LNCAP (cell line): ENCODE measurements at regions not wholly inside any gene's neighbourhood (a gene's known extent, or its start where the extent isn't known, plus 50 kb on each side); places are given as distances from the start of the nearest gene placed in this dataset.

ENCODE experiments used
- CTCF ChIP-seq: fragments of 450-650 bp; IDR thresholded peaks from 2 replicates; pipeline ENCODE4 v1.5.1; 2017; ENCODE audit warnings: mild to moderate bottlenecking

DNA sequence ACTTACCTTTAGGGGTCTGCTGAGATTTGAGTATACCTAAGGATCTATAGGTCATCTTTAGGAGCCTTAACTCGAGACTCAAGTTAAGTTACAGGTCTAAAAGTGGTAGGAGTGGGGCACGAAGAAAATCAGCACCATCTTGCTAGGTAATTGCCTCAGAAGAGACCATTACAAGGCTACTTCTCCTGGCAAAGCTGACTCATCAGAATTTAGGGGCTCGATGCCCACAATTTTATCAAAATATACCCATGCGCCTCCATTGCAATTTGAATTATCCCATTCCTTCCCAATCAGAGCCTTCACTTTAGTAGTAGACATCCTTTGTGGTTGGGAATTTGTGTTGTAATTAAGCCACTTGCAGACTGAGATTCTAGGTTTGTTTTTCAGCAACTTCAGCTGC lies 1994.3 kb downstream of the MRPL39 start:
- no peak for TF ChIP-seq CTCF

GRCh38 chr21:23612210-23612609 lies 1995.1 kb downstream of the MRPL39 start:
- no peak for TF ChIP-seq CTCF

DNA sequence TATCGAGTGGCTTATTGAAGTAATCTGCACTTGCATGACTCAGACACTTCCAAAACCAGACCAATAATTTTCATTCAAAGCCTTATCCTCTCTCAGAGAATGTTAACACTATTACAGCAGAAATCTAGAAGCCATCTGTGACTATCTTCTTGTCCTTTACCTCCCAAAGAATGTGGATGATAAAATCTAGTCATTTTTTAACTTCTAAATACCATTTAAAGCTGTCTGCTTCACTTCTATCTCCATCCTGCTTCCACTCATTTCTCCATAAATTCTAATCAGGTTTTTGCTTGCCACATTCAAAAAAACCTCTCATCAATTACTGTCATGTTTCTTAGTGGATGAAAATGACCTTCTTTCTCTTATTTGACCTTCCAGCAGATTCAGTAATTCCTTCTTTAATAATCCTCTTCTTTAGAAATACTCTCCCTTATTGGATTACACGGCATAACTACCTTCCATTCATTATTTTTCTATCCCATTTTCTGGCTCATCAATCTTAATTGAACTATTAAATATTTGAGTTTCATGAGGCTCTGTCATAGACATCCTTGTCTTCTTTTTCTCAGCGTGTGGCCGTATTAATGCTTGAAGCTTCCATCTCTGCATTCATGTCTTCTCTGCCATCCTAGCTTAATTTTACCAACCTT lies 1999.4 kb downstream of the MRPL39 start:
- no peak for TF ChIP-seq CTCF

GRCh38 chr21:23601549-23601948 lies 2005.7 kb downstream of the MRPL39 start:
- TF ChIP-seq CTCF = no peak

DNA sequence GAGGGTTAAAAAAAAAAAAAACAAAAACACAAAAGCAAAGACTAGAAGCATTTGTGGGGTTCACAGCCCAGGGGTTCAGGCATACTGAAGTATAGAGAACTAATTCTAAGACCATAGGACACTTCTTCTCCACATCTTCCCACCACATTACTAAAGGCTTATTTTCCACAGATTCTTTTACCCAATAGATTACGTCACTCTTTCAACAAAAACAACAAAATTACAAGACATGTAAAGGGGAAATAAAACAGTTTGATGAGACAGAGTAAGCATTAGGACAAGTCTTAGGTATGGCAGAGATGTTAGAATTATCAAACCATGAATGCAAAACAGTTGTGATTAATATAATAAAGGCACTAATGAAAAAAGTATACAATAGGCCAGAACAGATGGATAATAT lies 2013.7 kb downstream of the MRPL39 start:
- no peak for TF ChIP-seq CTCF

DNA sequence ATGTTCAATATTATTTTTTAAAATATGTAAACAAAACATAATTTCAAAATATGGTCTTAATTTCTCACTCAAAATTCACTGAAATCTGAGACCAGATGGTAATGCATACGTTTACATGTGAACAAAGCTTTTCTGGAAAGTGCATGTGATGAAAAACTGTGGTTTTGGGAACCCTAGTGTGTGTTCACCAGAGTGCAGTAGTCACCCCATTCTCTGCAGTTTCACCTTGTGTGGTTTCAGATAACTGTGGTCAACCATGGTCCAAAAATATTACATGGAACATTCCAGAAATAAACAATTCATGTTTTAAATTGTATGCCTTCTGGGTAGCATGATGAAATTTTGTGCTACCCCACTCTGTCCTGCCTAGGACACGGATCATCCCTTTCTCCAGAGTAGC lies 2021.9 kb downstream of the MRPL39 start:
- no peak for TF ChIP-seq CTCF

DNA sequence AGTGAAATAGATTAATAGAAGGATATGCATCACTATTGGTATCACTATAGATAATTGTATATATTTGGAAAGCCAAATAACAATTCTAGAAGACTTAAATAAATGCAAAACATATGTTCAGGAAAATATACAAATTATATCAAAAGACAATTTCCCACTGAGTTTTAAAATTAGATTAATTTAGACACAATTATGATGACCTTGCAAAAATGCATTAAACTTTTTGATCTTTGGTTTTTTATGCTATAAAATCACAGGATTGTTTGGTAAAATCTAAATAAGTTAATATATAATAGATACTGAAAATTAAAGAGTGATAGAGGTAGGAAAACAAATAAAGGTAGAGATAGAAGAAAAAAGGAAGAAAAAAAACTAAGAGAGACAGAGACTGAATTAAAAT lies 2027.7 kb downstream of the MRPL39 start:
- no peak for TF ChIP-seq CTCF

DNA sequence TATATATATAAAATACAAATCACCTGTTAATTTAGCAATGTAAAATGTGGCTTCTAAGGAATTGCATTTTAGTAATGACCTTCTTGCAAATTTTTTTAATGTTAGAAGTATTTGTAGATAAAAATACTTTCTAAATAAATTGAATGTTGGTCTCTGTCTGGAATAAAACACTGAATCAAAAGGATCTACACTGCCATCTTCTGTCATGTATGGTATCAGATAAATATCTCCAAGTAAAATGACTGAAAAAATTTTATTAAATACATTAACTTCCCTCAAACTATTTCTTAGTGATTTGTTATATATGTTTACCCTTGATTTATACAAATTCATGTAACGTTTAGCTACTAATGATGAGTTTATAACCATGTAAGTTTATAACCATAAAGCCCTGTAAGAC lies 2029.3 kb downstream of the MRPL39 start:
- peak; percentile 52 for TF ChIP-seq CTCF
